Body of pancreas (tissue), 4 donors: ENCODE measurements at regions not wholly inside any gene's neighbourhood (a gene's known extent, or its start where the extent isn't known, plus 50 kb on each side); places are given as distances from the start of the nearest gene placed in this dataset.

Experiments
- POLR2A ChIP-seq, 3 donors: fragments of 450-650 bp; IDR thresholded peaks; one replicate each; pipeline ENCODE4 v1.6.1; 2016; ENCODE audit warnings: antibody characterized with exemption in 3 of 3, mild to moderate bottlenecking in 2 of 3
- TF ChIP-seq, protein P1 (sequence below), 7 experiments: fragments of 450-650 bp in 4 of 7; fragments of 200-600 bp in 3 of 7; sonication (generic) in 3 of 7; IDR thresholded peaks; one replicate each; pipeline ENCODE4 v1.5.1; 2016 to 2019; ENCODE audit warnings: antibody characterized with exemption in 7 of 7

DNA sequence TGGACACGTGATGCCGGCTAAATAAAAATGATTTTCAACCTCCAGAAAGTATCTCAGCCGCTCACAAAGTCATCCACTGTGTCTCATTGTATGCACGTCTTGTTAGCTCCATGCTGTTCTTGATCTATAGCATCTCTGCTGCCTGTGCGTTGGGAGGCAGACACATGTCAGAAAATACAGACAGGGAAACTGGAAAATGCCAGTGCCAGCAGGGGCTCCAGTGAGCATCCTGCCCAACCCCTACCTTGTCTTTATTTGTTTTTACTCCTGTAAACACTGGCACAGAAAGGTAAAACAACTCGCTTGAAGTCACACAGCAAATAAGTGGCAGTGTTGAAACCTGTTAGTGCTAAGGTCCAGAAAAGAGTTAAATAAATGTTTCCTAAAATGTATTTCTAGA lies 208.1 kb upstream of the ASIC2 start:
- no peak for TF ChIP-seq POLR2A (IDR thresholded peaks at IDR 0.05)
- TF ChIP-seq, protein P1, sequence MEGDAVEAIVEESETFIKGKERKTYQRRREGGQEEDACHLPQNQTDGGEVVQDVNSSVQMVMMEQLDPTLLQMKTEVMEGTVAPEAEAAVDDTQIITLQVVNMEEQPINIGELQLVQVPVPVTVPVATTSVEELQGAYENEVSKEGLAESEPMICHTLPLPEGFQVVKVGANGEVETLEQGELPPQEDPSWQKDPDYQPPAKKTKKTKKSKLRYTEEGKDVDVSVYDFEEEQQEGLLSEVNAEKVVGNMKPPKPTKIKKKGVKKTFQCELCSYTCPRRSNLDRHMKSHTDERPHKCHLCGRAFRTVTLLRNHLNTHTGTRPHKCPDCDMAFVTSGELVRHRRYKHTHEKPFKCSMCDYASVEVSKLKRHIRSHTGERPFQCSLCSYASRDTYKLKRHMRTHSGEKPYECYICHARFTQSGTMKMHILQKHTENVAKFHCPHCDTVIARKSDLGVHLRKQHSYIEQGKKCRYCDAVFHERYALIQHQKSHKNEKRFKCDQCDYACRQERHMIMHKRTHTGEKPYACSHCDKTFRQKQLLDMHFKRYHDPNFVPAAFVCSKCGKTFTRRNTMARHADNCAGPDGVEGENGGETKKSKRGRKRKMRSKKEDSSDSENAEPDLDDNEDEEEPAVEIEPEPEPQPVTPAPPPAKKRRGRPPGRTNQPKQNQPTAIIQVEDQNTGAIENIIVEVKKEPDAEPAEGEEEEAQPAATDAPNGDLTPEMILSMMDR (IDR thresholded peaks at IDR 0.05): no peak
